ENCODE measurements at regions not wholly inside any gene's neighbourhood (a gene's known extent, or its start where the extent isn't known, plus 50 kb on each side); places are given as distances from the start of the nearest gene placed in this dataset.
"Not testable (repeated sequence)": the region's sequence is repeated elsewhere in the genome, so short reads cannot be mapped to it uniquely, and the experiment has no call there.

- not testable (repeated sequence) for TF ChIP-seq CTCF (IDR thresholded peaks at IDR 0.05); POLR2AphosphoS5 (IDR thresholded peaks at IDR 0.05; ENCODE audit: low read depth, low read length); REST (IDR thresholded peaks at IDR 0.05; ENCODE audit: insufficient read depth in 1 of 2, low read depth in 2 of 2, low read length in 1 of 2); TCF7L2 (IDR thresholded peaks at IDR 0.05; ENCODE audit: low read depth, low read length)
These were observed 358.6 kb downstream of the TXNL1 start for GRCh38 chr18:56279816-56280215.

All from Panc1 (cell line).